ENCODE measurements at regions not wholly inside any gene's neighbourhood (a gene's known extent, or its start where the extent isn't known, plus 50 kb on each side); places are given as distances from the start of the nearest gene placed in this dataset.

DNA sequence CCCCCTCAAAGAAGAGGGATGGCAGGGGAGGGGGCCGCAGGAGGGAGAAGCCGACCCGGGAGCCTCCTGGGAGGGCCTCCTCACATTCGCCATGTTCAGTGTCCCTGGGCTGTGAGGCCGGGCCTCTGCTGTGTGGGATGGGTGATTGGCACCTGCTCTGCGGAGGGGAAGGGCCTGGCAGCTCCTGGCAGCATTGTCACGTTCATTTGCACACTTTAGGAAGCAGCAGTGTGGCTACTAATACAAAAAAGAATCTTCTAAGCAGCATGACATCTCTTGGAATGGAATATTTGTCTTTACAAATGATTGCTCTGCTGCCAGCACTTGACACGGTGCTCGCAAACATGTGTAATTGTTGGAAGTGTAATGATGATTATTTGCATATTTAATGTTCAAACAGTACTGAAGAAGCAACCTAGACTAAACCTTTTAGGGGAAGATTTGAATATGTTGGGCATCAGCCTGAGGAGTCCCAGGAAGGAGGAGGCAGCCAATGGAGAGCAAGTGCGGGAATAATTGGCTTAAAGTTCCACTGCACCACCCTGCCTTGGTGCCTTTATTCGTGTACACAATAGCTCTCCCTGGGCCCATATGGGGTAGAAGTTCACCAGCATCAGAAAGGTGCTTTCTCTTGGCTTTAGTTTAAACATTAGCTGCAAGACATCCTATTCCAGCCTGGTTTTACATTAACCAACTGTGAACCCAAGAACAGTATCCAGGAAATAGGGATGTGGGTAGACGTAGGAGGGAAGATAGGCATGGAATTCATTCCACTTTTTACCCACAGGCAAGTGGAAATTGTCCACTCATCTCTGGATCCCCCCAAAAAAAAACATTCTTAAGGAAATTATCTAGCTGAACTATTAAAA, 404.9 kb downstream of the TMEM182 start:
- no peak for TF ChIP-seq POLR2A (IDR thresholded peaks at IDR 0.05)
- TF ChIP-seq, protein P1, sequence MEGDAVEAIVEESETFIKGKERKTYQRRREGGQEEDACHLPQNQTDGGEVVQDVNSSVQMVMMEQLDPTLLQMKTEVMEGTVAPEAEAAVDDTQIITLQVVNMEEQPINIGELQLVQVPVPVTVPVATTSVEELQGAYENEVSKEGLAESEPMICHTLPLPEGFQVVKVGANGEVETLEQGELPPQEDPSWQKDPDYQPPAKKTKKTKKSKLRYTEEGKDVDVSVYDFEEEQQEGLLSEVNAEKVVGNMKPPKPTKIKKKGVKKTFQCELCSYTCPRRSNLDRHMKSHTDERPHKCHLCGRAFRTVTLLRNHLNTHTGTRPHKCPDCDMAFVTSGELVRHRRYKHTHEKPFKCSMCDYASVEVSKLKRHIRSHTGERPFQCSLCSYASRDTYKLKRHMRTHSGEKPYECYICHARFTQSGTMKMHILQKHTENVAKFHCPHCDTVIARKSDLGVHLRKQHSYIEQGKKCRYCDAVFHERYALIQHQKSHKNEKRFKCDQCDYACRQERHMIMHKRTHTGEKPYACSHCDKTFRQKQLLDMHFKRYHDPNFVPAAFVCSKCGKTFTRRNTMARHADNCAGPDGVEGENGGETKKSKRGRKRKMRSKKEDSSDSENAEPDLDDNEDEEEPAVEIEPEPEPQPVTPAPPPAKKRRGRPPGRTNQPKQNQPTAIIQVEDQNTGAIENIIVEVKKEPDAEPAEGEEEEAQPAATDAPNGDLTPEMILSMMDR (IDR thresholded peaks at IDR 0.05) = no peak
- TF ChIP-seq POLR2AphosphoS5 (IDR thresholded peaks at IDR 0.05) = no peak
